H1 (cell line): ENCODE measurements at regions not wholly inside any gene's neighbourhood (a gene's known extent, or its start where the extent isn't known, plus 50 kb on each side); places are given as distances from the start of the nearest gene placed in this dataset.

Experiments used
- KDM1A ChIP-seq: fragments of 200-600, 300-600 bp; sonication (generic); IDR thresholded peaks from 2 replicates; pipeline ENCODE4 v1.7.1; 2016; ENCODE audit warnings: mild to moderate bottlenecking, low read length, borderline replicate concordance
- POU5F1 ChIP-seq: IDR thresholded peaks from 2 replicates; pipeline ENCODE4 v1.6.1; 2011; ENCODE audit warnings: low read depth, mild to moderate bottlenecking, low read length, moderate library complexity

DNA sequence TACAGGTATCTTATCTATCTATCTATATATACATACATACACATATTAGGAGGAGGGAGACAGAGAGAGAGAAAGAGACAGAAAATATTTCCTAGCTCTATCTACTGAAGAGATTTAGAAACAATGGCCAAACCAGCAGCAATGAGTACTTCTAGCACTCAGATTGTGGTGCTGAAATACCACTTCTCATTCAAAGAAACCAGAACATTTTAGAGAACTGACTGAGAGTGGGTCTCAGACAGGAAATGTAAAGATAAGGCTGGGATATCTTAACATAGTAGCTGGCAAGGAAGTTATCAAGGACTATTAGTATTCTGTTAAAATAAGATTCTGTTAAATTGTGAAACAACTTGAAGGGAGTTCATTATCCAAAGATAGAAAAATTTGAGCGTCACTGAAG is 57.0 kb downstream of the DNAAF9 start (continued):
- TF ChIP-seq KDM1A, result no peak
- TF ChIP-seq POU5F1, result no peak
- TF ChIP-seq, all 59 proteins: peak for 0
